HEK293T (cell line): ENCODE measurements at regions not wholly inside any gene's neighbourhood (a gene's known extent, or its start where the extent isn't known, plus 50 kb on each side); places are given as distances from the start of the nearest gene placed in this dataset.
"Not testable (repeated sequence)": the region's sequence is repeated elsewhere in the genome, so short reads cannot be mapped to it uniquely, and the experiment has no call there.

ENCODE experiments used
- CTCF ChIA-PET: fragments of 350-600 bp; formaldehyde crosslinking; extraction: SDS; loops from one replicate; lab custom pipeline; 2021; ENCODE audit warnings: antibody characterized with exemption, inconsistent platforms; lab: Yijun Ruan, JAX
- POLR2A ChIA-PET: fragments of 350-600 bp; formaldehyde crosslinking; extraction: SDS; loops from one replicate; lab custom pipeline; 2020; ENCODE audit warnings: antibody characterized with exemption, inconsistent platforms; lab: Yijun Ruan, JAX
- DNase-seq: peaks from one replicate; pipeline ENCODE4 v3.0.0; 2012; ENCODE audit warnings: mixed read lengths; ENCODE audit errors: extremely low spot score
- ARNT ChIP-seq: fragments of 450-650 bp; IDR thresholded peaks from 2 replicates; pipeline ENCODE4 v1.6.1; 2017; ENCODE audit warnings: mild to moderate bottlenecking
- BHLHE40 ChIP-seq: fragments of 450-650 bp; IDR thresholded peaks from 2 replicates; pipeline ENCODE4 v1.6.1; 2016; ENCODE audit warnings: mild to moderate bottlenecking, moderate library complexity, borderline replicate concordance
- CTBP1 ChIP-seq: fragments of 450-650 bp; IDR thresholded peaks from 2 replicates; pipeline ENCODE4 v1.6.1; 2016; ENCODE audit warnings: borderline replicate concordance
- ELF4 ChIP-seq: fragments of 450-650 bp; IDR thresholded peaks from 2 replicates; pipeline ENCODE4 v1.6.1; 2017; ENCODE audit warnings: antibody characterized with exemption
- FOXA1 ChIP-seq: fragments of 450-650 bp; IDR thresholded peaks from 2 replicates; pipeline ENCODE4 v1.6.1; 2016; ENCODE audit warnings: mild to moderate bottlenecking
- FOXK2 ChIP-seq: fragments of 450-650 bp; IDR thresholded peaks from 2 replicates; pipeline ENCODE4 v1.6.1; 2016; ENCODE audit warnings: mild to moderate bottlenecking
- FOXM1 ChIP-seq: fragments of 450-650 bp; IDR thresholded peaks from 2 replicates; pipeline ENCODE4 v1.6.1; 2017; ENCODE audit warnings: mild to moderate bottlenecking, borderline replicate concordance
- HDGF ChIP-seq: fragments of 450-650 bp; IDR thresholded peaks from 2 replicates; pipeline ENCODE4 v1.6.1; 2017; ENCODE audit warnings: antibody characterized with exemption, borderline replicate concordance
- L3MBTL2 ChIP-seq: fragments of 450-650 bp; conservative IDR thresholded peaks from 2 replicates; pipeline ENCODE4 v1.6.1; 2016; ENCODE audit warnings: mild to moderate bottlenecking
- LEF1 ChIP-seq: fragments of 450-650 bp; IDR thresholded peaks from 2 replicates; pipeline ENCODE4 v1.6.1; 2017; ENCODE audit warnings: mild to moderate bottlenecking, borderline replicate concordance
- NFRKB ChIP-seq: fragments of 450-650 bp; IDR thresholded peaks from 2 replicates; pipeline ENCODE4 v1.6.1; 2016; ENCODE audit warnings: mild to moderate bottlenecking, moderate library complexity
- PKNOX1 ChIP-seq: fragments of 450-650 bp; IDR thresholded peaks from 2 replicates; pipeline ENCODE4 v1.6.1; 2016
- SP1 ChIP-seq: fragments of 450-650 bp; IDR thresholded peaks from 2 replicates; pipeline ENCODE4 v1.6.1; 2017
- SUZ12 ChIP-seq: fragments of 450-650 bp; IDR thresholded peaks from 2 replicates; pipeline ENCODE4 v1.6.1; 2016; ENCODE audit warnings: mild to moderate bottlenecking
- TARDBP ChIP-seq: fragments of 450-650 bp; IDR thresholded peaks from 2 replicates; pipeline ENCODE4 v1.6.1; 2016
- ZNF384 ChIP-seq: fragments of 450-650 bp; IDR thresholded peaks from 2 replicates; pipeline ENCODE4 v1.6.1; 2016

DNA sequence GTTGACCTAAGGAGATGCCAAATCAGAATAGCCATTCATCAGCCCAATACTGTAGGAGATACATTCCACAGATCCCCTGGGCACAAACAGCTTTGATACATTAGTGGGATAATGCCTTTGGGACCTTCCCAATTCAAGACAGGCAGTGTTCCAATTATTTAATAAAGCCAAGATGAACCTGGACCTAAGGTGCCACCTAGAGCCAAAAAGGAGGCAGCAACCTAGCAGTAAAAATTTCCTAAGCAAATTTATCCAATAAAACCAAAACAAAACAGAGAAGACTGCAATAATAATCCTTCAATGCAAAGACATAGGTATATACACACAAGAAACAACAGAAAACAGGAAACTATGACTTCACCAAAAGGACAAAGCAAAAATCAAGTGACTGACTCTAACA lies 253.0 kb downstream of the HINT1 start:
- no peak for DNase-seq
- ChIA-PET CTCF (interaction anchor here (1.0 kb wide), 1 partner anchor 41 kb away, joined by 3 read pairs; no protein-coding TSS in a partner anchor), POLR2A (no interaction called here)
- no peak for TF ChIP-seq PKNOX1
- no peak for TF ChIP-seq ZNF384
- no peak for TF ChIP-seq L3MBTL2
- no peak for TF ChIP-seq TARDBP
- TF ChIP-seq BHLHE40 = no peak
- no peak for TF ChIP-seq ARNT
- no peak for TF ChIP-seq ELF4
- TF ChIP-seq NFRKB = no peak
- TF ChIP-seq CTBP1 = no peak
- no peak for TF ChIP-seq FOXM1

DNA sequence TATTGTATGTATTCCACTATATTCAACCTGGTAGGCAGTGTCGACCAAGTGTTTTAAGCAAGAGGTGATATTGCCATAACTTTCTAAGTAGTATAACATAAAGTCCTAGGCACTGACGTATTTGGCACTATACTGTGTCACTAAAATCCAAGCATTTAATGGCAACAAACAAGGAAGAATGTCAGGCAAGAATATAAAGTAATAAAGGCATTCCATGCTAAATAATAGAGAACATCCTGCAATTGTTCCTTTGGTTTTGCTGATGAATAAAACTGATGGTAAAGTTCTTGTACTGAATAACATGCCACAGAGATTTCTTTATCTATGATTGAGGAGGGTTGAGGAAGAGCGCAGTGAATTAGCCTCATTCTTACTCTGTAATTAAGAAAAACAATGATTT lies 256.9 kb downstream of the HINT1 start:
- TF ChIP-seq SP1 = no peak
- no peak for TF ChIP-seq LEF1
- TF ChIP-seq FOXK2 = no peak
- no peak for TF ChIP-seq HDGF
- TF ChIP-seq FOXM1 = no peak
- TF ChIP-seq L3MBTL2 = no peak
- no peak for TF ChIP-seq SUZ12
- no peak for TF ChIP-seq FOXA1
- TF ChIP-seq ARNT = no peak
- no peak for TF ChIP-seq TARDBP
- TF ChIP-seq ZNF384 = no peak
- POLR2A ChIA-PET = no interaction called here
- DNase-seq = no peak
- CTCF ChIA-PET = no interaction called here

GRCh38 chr5:130897537-130898195 lies 267.4 kb downstream of the HINT1 start:
- TF ChIP-seq PKNOX1 (peak; percentile 54; the same call in 1 of the 2 replicates), L3MBTL2 (peak; percentile 72), NFRKB (0 out of 2 replicates have a peak, but pooled peaks have one; percentile 17)
- DNase-seq = not testable (repeated sequence)
- POLR2A ChIA-PET = interaction anchor here (1.0 to 1.3 kb wide), 3 partner anchors 11 to 366 kb away, joined by 3 to 8 read pairs (median 3); partner anchors contain the start of gene CDC42SE2
- CTCF ChIA-PET = interaction anchor here (0.8 kb wide), 1 partner anchor 26 kb away, joined by 5 read pairs; no protein-coding TSS in a partner anchor

- DNase-seq = not testable (repeated sequence)
- POLR2A ChIA-PET = interaction anchor here (1.0 to 1.3 kb wide), 3 partner anchors 11 to 367 kb away, joined by 3 to 8 read pairs (median 3); partner anchors contain the start of gene CDC42SE2
- CTCF ChIA-PET = interaction anchor here (0.8 kb wide), 1 partner anchor 26 kb away, joined by 5 read pairs; no protein-coding TSS in a partner anchor
Observed at GRCh38 chr5:130897181-130897536, 267.9 kb downstream of the HINT1 start.

- DNase-seq = no peak
- CTCF ChIA-PET = no interaction called here
- POLR2A ChIA-PET = interaction anchor here (1.1 kb wide), 1 partner anchor 13 kb away, joined by 3 read pairs; no protein-coding TSS in a partner anchor
- TF ChIP-seq LEF1 (no peak), FOXM1 (no peak), ELF4 (no peak), FOXA1 (no peak), BHLHE40 (no peak), PKNOX1 (no peak), HDGF (no peak), L3MBTL2 (no peak), FOXK2 (no peak)
Observed at GRCh38 chr5:130896636-130897035, 268.4 kb downstream of the HINT1 start.

DNA sequence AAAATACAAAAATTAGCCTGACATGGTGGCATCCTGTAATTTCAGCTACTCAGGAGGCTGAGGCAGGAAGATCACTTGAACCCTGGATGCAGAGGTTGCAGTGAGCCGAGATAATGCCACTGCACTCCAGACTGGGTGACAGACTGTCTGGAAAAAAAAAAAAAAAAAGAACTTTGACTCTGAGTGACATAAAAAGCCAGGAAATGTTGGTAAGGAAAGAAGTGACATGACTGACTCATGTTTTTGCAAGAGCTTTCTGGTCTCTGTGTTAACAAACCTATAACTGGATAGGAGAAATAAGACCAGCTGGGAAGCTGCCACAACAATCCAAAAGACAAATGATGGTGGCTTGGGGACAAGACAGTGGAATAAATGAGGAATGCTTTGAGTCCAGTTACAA lies 272.1 kb downstream of the HINT1 start:
- POLR2A ChIA-PET = no interaction called here
- DNase-seq = no peak
- CTCF ChIA-PET = no interaction called here
- TF ChIP-seq ZNF384 = no peak
- no peak for TF ChIP-seq FOXK2

DNA sequence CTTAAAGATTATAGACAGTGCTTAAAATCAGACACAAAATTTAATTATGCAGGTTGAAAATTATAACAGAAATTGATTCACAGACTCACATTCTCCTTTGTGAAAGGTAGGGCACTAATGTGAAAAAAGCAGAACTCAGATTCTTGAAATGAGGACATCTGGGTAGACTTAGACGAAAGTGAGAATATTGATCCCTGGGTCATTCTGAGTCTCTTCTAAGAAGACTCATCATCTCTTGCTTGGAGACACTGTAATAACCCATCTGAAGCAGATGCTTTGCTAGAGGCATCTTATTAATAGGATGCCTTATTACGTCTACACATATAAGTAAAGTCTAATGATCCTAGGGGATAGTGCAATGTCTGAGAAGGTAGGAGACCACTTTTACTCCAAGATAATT lies 274.4 kb downstream of the HINT1 start:
- TF ChIP-seq ZNF384 (no peak), ARNT (no peak), HDGF (no peak), PKNOX1 (no peak), TARDBP (no peak), FOXA1 (no peak), SP1 (no peak), L3MBTL2 (no peak), LEF1 (no peak), FOXM1 (no peak), FOXK2 (no peak), BHLHE40 (no peak), CTBP1 (no peak), ELF4 (no peak), NFRKB (no peak), SUZ12 (no peak)
- ChIA-PET POLR2A (no interaction called here), CTCF (no interaction called here)
- DNase-seq = no peak
